Inflammatory macrophage treated with lipopolysaccharide for 1 hour (primary cell): ENCODE measurements at regions not wholly inside any gene's neighbourhood (a gene's known extent, or its start where the extent isn't known, plus 50 kb on each side); places are given as distances from the start of the nearest gene placed in this dataset.

Experiments
- DNase-seq, 2 donors: peaks; one replicate each; pipeline ENCODE4 v3.0.0-alpha.2; 2020 to 2022

DNA sequence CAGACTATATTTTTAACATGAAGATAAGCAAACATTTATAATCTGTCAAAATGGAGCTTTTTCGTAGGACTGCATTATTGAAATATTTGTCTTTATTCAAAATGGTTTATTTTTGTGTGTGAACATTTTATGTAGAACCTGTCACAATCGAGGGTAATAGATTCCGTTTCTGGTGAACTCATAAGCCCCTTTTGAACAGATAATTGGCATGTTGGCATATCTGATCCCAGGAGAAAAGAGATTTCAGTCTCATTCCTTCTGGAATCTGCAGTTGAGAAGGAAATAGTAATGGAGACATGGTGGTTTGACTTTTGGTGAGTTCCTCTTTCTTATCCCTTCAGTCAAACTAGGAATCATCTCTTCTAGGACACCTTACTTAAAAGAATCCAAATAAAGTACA lies 427.9 kb upstream of the B3GALT2 start:
- DNase-seq = no peak

DNA sequence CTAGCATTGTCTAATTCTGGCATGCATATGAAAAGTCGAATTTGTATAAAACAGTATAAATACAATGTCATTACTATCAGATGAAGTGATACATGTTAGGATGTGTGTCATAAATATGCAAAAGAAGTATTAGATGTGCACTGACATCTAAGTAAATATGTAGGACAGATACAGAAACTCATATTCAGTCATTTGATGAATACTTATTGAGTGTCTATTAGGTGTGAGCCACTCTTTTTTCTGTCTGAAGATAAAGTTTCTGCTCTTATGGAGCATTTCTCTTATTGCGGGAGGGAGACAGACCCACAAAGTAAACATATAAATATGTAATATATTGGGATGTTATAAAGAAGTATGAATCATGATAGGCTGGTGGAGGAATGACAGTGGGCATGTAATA lies 426.6 kb upstream of the B3GALT2 start:
- no peak for DNase-seq

GRCh38 chr1:193609592-193609991 lies 423.2 kb upstream of the B3GALT2 start:
- DNase-seq = no peak

GRCh38 chr1:193607787-193608186 lies 421.4 kb upstream of the B3GALT2 start:
- DNase-seq = no peak

GRCh38 chr1:193606035-193606434 lies 419.6 kb upstream of the B3GALT2 start:
- DNase-seq = no peak

DNA sequence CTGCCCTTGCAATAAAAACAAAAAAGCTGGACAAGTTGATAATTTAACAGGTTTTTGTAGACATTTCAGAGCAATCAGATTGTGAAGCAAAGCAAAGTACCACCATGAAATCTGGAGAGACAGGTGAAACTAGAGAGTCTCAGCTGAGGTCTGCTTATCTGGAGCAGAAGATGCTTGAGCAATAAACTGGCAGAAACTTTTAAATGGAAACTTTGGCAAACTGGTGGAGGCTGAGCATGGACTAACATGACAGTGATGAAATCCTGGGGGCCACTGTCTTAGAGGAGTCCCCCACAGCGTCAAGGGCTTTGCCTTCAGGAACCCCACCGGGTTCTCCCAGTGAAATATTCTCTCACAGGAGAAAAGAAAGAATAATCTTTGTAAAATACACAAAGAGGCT lies 416.3 kb upstream of the B3GALT2 start:
- DNase-seq = no peak

DNA sequence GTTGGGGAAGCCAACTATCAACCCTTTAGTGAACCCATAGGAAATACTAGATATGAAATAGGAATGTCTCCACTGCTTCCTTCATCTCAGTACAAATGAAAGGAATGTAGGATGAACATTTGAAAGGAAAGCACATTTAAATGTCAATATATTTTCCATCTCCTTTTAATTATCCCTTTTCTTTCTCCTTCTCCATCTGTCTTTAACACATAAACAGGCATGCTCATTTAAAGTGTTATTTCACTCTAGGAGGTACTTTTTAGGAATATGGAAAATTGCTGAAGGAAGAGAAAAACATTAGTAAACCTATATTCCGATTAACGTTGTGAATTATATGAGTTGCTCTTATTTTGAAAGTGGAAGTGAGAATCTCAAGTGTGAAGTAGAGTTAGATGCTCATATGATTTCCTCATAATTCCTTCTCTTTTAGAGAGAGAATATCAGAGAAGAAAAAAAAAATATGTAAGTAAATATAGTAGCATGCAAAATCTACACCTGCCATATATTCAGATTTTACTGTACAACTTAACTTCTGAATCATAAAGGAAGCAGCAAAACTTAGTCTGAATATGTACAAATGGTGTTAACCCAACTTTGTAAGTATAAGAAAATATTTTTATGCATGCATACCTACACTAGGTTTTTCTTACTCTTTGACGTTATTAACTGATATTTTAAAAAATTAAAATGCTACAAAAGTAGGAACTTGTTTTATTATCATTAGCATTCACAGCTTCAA lies 406.9 kb upstream of the B3GALT2 start:
- DNase-seq = no peak

DNA sequence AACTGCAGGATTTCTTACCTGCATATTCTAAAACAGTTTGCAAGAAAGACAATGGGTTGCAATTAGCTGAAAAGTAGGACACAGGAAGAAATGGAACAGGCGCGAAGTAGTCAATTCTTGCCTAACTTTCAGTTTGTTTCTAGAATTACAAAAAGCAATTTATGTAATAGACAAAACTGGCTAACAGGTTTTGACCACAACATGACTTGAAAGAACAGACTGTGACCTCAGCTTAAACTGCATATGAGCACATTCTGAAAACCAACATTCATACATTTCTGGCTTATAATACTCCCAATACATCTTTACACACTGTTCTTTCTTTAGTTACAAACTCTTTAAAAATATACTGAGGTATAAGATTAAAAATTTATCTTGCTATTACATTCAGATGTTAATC lies 405.9 kb upstream of the B3GALT2 start:
- DNase-seq = no peak

DNA sequence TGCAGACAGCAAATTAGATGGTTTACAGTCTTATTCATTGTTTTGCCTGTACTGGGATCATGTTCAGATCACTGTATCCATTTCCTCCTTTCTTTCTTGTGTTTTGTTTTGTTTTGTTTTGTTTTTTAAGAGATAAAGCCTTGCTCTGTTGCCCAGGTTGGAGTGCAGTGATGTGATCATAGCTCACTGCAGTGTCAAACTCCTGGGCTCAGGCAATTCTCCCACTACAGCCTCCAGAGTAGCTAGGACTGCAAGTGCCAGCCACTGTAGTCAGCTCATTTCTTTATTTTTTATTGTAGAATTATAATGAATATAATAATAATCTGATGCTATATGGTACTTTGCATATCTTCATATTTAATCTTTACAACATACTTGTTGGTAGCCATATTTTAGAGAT lies 403.7 kb upstream of the B3GALT2 start:
- DNase-seq = no peak

DNA sequence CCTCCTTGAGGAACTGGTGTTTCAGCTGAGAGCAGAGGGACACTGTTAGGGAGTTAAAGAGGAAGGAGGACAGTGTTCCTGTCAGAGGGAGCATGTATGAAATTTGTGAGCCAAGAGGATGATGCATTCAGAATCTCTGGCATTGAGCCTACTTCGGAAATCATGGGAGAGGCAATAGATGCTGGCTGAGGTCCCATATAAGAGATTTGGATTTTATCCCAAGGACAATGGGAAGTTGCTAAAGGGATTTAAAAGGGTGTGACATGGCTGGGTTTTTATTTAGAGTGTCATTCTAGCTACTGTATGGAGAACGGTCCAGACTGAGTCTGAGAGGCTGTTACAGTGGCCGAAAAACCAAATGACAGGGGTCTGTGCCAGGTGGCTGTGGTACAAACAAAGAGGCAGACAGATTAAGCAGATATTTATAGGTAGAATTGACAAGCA lies 403.2 kb upstream of the B3GALT2 start:
- DNase-seq = no peak

DNA sequence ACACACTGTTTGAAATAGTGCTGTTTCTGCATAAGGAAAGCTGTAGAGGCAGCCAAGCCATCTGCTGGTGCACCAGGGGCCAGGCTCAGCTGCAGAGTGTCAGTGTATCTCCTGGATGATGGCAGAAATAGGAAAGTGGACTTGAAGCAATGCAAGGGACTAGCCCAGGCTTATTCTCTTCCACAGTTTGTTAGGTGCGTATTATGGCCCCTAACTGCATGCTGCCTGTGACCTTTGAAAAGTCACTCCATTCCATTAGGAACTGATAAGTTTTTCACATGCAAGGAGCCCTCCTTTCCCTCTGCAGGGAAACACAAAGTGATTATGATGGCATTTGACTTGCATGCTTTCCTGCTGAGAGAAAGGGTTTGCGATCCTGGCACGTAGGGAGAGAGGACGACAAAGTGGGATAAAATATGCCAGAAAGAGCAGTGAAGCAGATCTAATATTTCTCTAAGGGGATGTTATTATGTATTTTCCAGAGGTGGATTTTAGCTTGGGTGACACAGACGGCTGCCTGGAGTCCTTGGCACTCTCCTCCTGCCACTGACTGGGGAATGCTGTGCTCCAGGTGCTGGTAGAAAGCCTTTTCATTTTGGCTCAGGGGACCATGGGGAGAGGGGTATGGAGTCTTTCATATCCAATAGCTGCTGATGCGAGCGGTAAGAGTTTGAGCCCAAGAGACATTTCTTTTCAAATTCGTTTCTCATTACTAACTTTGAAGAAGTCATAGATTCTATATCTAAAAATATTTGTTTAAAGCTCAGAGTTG lies 402.1 kb upstream of the B3GALT2 start:
- no peak for DNase-seq

GRCh38 chr1:193584731-193585239 lies 398.4 kb upstream of the B3GALT2 start:
- no peak for DNase-seq

GRCh38 chr1:193581341-193581740 lies 394.9 kb upstream of the B3GALT2 start:
- no peak for DNase-seq

- DNase-seq = no peak
Measured at GRCh38 chr1:193580419-193580818, 394.0 kb upstream of the B3GALT2 start.

DNA sequence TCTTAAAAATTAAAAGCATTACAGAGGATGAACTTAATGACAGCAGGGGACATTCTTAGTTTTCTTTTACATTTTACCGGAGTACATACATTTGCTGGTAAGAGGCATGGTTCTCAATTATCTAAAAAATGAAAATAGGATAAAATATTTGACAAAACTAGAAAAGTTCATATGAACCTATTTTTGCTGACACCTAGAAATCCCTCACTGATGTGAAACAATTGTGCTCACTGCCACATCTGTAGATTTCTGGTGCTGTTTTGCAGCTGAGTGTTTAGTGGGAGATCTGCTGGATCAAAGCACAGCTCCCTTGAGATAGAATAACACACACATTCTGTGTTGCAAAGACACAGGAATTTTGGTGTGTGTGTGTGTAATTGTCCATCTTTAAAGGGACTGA lies 392.9 kb upstream of the B3GALT2 start:
- DNase-seq = no peak

DNA sequence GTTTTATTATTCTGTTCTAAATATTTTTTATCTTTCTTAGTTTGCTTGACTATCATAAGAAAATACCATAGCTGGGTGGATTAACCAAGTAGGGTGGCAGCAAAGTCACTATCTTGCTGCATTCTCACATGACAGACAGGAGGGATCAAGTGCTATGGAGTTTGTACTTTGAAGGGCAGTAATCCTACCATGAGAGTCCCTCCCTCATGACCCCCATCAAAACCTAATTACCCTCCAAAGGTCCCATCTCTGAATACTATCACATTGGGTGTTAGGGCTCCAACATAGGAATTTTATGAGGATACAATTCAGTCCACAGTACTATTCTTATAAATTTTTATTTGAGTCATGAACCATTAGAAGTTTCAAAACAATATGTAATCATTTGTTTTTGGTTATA lies 388.5 kb upstream of the B3GALT2 start:
- DNase-seq = no peak

DNA sequence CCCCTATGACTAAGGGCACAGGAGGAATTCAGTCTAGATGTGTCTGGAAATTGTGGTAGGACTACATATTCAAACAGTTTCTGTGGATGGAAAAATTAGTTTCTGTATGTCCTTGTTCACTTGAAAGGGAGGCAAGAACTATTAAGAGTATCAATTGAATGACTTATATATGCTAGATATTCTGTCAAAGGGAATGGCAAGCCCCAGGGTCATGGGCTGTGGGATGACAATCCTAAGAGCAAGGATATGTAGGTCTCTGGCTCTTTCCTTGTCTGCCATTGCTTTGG lies 383.5 kb upstream of the B3GALT2 start:
- no peak for DNase-seq

GRCh38 chr1:193569096-193569982 lies 382.9 kb upstream of the B3GALT2 start:
- DNase-seq = peak; percentile 7 to 22

GRCh38 chr1:193568512-193568911 lies 382.1 kb upstream of the B3GALT2 start:
- peak; percentile 16 to 26 for DNase-seq

- no peak for DNase-seq
Measured at GRCh38 chr1:193567937-193568336, 381.5 kb upstream of the B3GALT2 start.

DNA sequence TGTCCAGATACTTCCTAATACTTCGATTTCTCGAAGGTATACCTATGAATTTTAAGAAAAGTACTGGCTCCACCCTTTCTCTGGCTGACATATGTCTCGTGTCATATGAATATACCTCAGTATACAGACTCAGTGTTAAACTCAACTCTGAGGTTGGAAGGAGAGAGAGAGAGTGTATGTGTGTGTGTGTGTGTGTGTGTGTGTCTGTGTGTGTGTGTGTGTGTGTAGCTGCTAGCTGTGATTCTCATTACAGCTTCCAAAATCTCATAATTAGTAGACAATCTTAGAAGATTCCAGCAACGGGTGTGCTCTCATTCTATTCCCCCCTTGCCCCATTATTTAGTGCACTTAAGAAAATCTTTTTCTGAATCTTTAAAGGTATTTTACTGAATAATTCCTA lies 380.3 kb upstream of the B3GALT2 start:
- DNase-seq = no peak

GRCh38 chr1:193565971-193566577 lies 379.7 kb upstream of the B3GALT2 start:
- no peak for DNase-seq

GRCh38 chr1:193562121-193562520 lies 375.7 kb upstream of the B3GALT2 start:
- no peak for DNase-seq
